Caco-2 (cell line): ENCODE measurements at regions not wholly inside any gene's neighbourhood (a gene's known extent, or its start where the extent isn't known, plus 50 kb on each side); places are given as distances from the start of the nearest gene placed in this dataset.

Source experiments
- BruUV-seq: library from RNA; stranded (reverse); fragments of 400-500 nt; replicated peaks from 2 replicates; lab custom pipeline; 2021; lab: Mats Ljungman, UMichigan
- CTCF ChIA-PET: fragments of 300-600 bp; sonication (Branson Sonifier 250); formaldehyde crosslinking; loops from one replicate; lab custom pipeline; 2022; ENCODE audit warnings: antibody characterized with exemption; lab: Charles Lee
- POLR2A ChIA-PET: fragments of 300-600 bp; sonication (Branson Sonifier 250); formaldehyde crosslinking; loops from one replicate; lab custom pipeline; 2022; ENCODE audit warnings: antibody characterized with exemption; lab: Charles Lee
- DNase-seq, 2 experiments: peaks; one replicate each; pipeline versions ENCODE4 v3.0.0 to v3.0.0-alpha.2; 2020 to 2022
- H3K27me3 ChIP-seq: replicated peaks from 2 replicates; pipeline ENCODE4 v1.6.0; 2011; ENCODE audit warnings: low read length; ENCODE audit not compliant: control insufficient read depth, insufficient read depth
- H3K36me3 ChIP-seq: 2 replicates; pipeline ENCODE4 v1.5.1; 2011; ENCODE audit warnings: low read length; ENCODE audit not compliant: control insufficient read depth, insufficient read depth
- H3K4me1 ChIP-seq: fragments of 250-450 bp; sonication (Bioruptor Pico); 2 replicates; pipeline ENCODE4 v1.5.1; 2020; ENCODE audit warnings: mild to moderate bottlenecking
- H3K4me3 ChIP-seq: 2 replicates; pipeline ENCODE4 v1.5.1; 2011; ENCODE audit warnings: low read depth, mild to moderate bottlenecking, control low read depth, low read length
- H3K9me3 ChIP-seq: fragments of 250-450 bp; sonication (Bioruptor Pico); 2 replicates; pipeline ENCODE4 v1.5.1; 2020; ENCODE audit warnings: mild to moderate bottlenecking, moderate library complexity
- H3K27ac Mint-ChIP-seq: one replicate; pipeline ENCODE4 v1.8.0; 2022; ENCODE audit warnings: mixed read lengths; ENCODE audit not compliant: unreplicated experiment
- H3K27me3 Mint-ChIP-seq: one replicate; pipeline ENCODE4 v1.8.0; 2022; ENCODE audit warnings: mixed read lengths; ENCODE audit not compliant: insufficient read depth, unreplicated experiment
- H3K36me3 Mint-ChIP-seq: one replicate; pipeline ENCODE4 v1.8.0; 2022; ENCODE audit warnings: mild to moderate bottlenecking, mixed read lengths; ENCODE audit not compliant: insufficient read depth, unreplicated experiment
- H3K4me1 Mint-ChIP-seq: one replicate; pipeline ENCODE4 v1.8.0; 2022; ENCODE audit warnings: low read depth, mixed read lengths; ENCODE audit not compliant: unreplicated experiment
- H3K4me3 Mint-ChIP-seq: one replicate; pipeline ENCODE4 v1.8.0; 2022; ENCODE audit warnings: mild to moderate bottlenecking, moderate library complexity, mixed read lengths; ENCODE audit not compliant: unreplicated experiment
- H3K9me3 Mint-ChIP-seq: one replicate; pipeline ENCODE4 v1.8.0; 2022; ENCODE audit warnings: mixed read lengths; ENCODE audit not compliant: unreplicated experiment
- CTCF ChIP-seq, 2 experiments: fragments of 200-600 bp in 1 of 2; IDR thresholded peaks; 1 replicate in 1 of 2; 2 replicates in 1 of 2; pipeline versions ENCODE4 v1.5.1 to v1.8.0; 2011 to 2022; ENCODE audit warnings: antibody characterized with exemption in 1 of 2, control low read depth in 1 of 2, inconsistent platforms in 1 of 2, low read depth in 1 of 2, low read length in 1 of 2, mild to moderate bottlenecking in 1 of 2, moderate library complexity in 1 of 2; ENCODE audit not compliant: insufficient read depth in 1 of 2, severe bottlenecking in 1 of 2, unreplicated experiment in 1 of 2
- intact Hi-C: fragments of 100-400 bp; cut with micrococcal nuclease; formaldehyde crosslinking; loops from one replicate; pipeline ENCODE4 v1.10.0; 2022; ENCODE audit not compliant: unreplicated experiment

GRCh38 chrX:128780934-128781333 lies 728.7 kb upstream of the ACTRT1 start:
- ChIA-PET CTCF (no interaction called here), POLR2A (no interaction called here)
- H3K36me3 Mint-ChIP-seq = no peaks in the 10 kb centered on the region
- no peak overlapping the region for H3K4me3 Mint-ChIP-seq
- H3K9me3 Mint-ChIP-seq = peaks cover 26% of the 10 kb centered on the region
- TF ChIP-seq CTCF (IDR thresholded peaks at IDR 0.05; ENCODE audit: insufficient read depth in 1 of 2, low read depth in 1 of 2, low read length in 1 of 2, severe bottlenecking in 1 of 2, unreplicated experiment in 1 of 2) = no peak
- no peaks in the 10 kb centered on the region for H3K27me3 Mint-ChIP-seq
- Histone ChIP-seq H3K27me3 (no peaks in the 10 kb centered on the region), H3K36me3 (no peaks in the 10 kb centered on the region), H3K4me3 (no peak overlapping the region), H3K4me1 (no peaks in the 10 kb centered on the region), H3K9me3 (no peaks in the 10 kb centered on the region)
- intact Hi-C loops = loop anchor here (1.0 to 5.0 kb wide), 2 partner anchors 319 to 675 kb away; no protein-coding TSS in a partner anchor
- no peak for DNase-seq
- no TSS peak for BruUV-seq
- no peak overlapping the region for H3K27ac Mint-ChIP-seq
- H3K4me1 Mint-ChIP-seq = no peaks in the 10 kb centered on the region

- no peak overlapping the region for H3K4me3 Mint-ChIP-seq
- no peak overlapping the region for H3K27ac Mint-ChIP-seq
- Histone ChIP-seq H3K4me1 (no peaks in the 10 kb centered on the region), H3K36me3 (no peaks in the 10 kb centered on the region), H3K27me3 (no peaks in the 10 kb centered on the region), H3K4me3 (no peak overlapping the region), H3K9me3 (no peaks in the 10 kb centered on the region)
- DNase-seq = no peak
- TF ChIP-seq CTCF (IDR thresholded peaks at IDR 0.05; ENCODE audit: insufficient read depth in 1 of 2, low read depth in 1 of 2, low read length in 1 of 2, severe bottlenecking in 1 of 2, unreplicated experiment in 1 of 2) = no peak
- BruUV-seq = no TSS peak
- H3K36me3 Mint-ChIP-seq = no peaks in the 10 kb centered on the region
- H3K27me3 Mint-ChIP-seq = no peaks in the 10 kb centered on the region
- H3K4me1 Mint-ChIP-seq = no peaks in the 10 kb centered on the region
- intact Hi-C loops = no loop called here
- peaks cover 20% of the 10 kb centered on the region for H3K9me3 Mint-ChIP-seq
- ChIA-PET CTCF (no interaction called here), POLR2A (no interaction called here)
Measured at GRCh38 chrX:128769495-128769894, 717.3 kb upstream of the ACTRT1 start.

DNA sequence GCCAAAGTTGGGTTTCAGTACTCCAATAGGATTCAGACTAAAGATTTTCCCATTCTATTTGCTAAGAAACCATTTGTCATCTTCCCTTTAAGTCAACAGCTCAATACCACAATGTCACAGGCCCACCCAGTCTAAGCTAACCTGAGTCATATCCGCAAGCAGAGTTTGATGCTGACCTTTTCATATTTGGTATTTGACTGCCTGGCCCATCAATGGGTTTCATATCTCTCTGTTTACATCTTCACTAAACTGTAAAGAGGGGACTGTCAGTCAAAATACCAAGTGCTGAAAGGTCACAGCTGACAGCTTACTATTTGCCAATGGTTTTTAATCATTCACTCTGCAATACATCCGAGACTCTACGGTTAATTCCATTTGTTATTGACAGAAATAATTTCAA lies 707.5 kb upstream of the ACTRT1 start:
- BruUV-seq = no TSS peak
- no peak for DNase-seq
- POLR2A ChIA-PET = no interaction called here
- no peaks in the 10 kb centered on the region for H3K36me3 ChIP-seq
- no peaks in the 10 kb centered on the region for H3K9me3 ChIP-seq
- no peaks in the 10 kb centered on the region for H3K9me3 Mint-ChIP-seq
- H3K27ac Mint-ChIP-seq = no peak overlapping the region
- intact Hi-C loops = no loop called here
- no peaks in the 10 kb centered on the region for H3K27me3 Mint-ChIP-seq
- H3K27me3 ChIP-seq = no peaks in the 10 kb centered on the region
- no peaks in the 10 kb centered on the region for H3K36me3 Mint-ChIP-seq
- no peak overlapping the region for H3K4me3 ChIP-seq
- H3K4me1 Mint-ChIP-seq = peaks cover 7% of the 10 kb centered on the region
- no peak overlapping the region for H3K4me3 Mint-ChIP-seq
- CTCF ChIA-PET = no interaction called here
- no peaks in the 10 kb centered on the region for H3K4me1 ChIP-seq
- TF ChIP-seq CTCF (IDR thresholded peaks at IDR 0.05; ENCODE audit: insufficient read depth in 1 of 2, low read depth in 1 of 2, low read length in 1 of 2, severe bottlenecking in 1 of 2, unreplicated experiment in 1 of 2) = no peak
